Immature natural killer cell (primary cell): ENCODE measurements at regions not wholly inside any gene's neighbourhood (a gene's known extent, or its start where the extent isn't known, plus 50 kb on each side); places are given as distances from the start of the nearest gene placed in this dataset.

Experiments used
- DNase-seq, 3 donors: peaks; one replicate each; pipeline ENCODE4 v3.0.0; 2022; ENCODE audit warnings: mixed read lengths in 1 of 3
- H3K27ac Mint-ChIP-seq, 6 donors: one replicate each; pipeline ENCODE4 v1.8.0; 2020; ENCODE audit warnings: mixed read lengths in 6 of 6, mild to moderate bottlenecking in 5 of 6, inconsistent platforms in 4 of 6, moderate library complexity in 3 of 6
- H3K27me3 Mint-ChIP-seq, 3 donors: one replicate each; pipeline ENCODE4 v1.8.0; 2020 to 2021; ENCODE audit warnings: low read depth in 3 of 3, mild to moderate bottlenecking in 3 of 3, mixed read lengths in 3 of 3, moderate library complexity in 3 of 3, inconsistent platforms in 1 of 3
- H3K36me3 Mint-ChIP-seq, 3 donors: one replicate each; pipeline ENCODE4 v1.8.0; 2020; ENCODE audit warnings: mixed read lengths in 3 of 3, inconsistent platforms in 2 of 3, mild to moderate bottlenecking in 2 of 3
- H3K4me1 Mint-ChIP-seq, 2 donors: one replicate each; pipeline ENCODE4 v1.8.0; 2020; ENCODE audit warnings: inconsistent platforms in 2 of 2, mild to moderate bottlenecking in 2 of 2, mixed read lengths in 2 of 2, moderate library complexity in 1 of 2
- H3K4me3 Mint-ChIP-seq, 5 donors: one replicate each; pipeline ENCODE4 v1.8.0; 2020; ENCODE audit warnings: mild to moderate bottlenecking in 5 of 5, mixed read lengths in 5 of 5, inconsistent platforms in 3 of 5, moderate library complexity in 3 of 5
- H3K9me3 Mint-ChIP-seq, 6 donors: one replicate each; pipeline ENCODE4 v1.8.0; 2020; ENCODE audit warnings: mild to moderate bottlenecking in 6 of 6, mixed read lengths in 6 of 6, inconsistent platforms in 4 of 6, moderate library complexity in 3 of 6

DNA sequence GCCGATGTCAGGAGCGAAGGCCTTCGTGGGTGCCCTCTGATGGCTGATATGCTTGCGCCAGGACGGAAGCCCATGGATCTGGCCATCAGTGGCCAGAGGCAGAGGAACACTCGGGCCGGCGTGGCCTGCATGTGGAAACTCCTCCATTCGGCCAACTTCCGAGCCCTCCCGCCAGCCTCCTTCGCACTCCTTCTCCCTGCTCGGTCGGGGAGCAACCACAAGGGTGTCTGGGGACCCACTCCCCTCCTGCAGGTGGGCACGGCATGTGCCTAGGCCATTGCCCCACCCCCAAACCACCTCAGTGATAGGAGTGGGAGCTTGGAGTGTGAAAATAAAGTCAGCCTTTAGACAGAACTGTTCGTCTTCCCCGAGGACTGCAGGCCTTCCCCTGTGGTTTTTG lies 231.3 kb downstream of the BCL11B start:
- DNase-seq, result no peak
- no peak overlapping the region for H3K27ac Mint-ChIP-seq
- H3K9me3 Mint-ChIP-seq, result peaks cover 0 to 2% (median 0%) of the 10 kb centered on the region in 6 donors
- H3K4me3 Mint-ChIP-seq, result no peak overlapping the region
- H3K27me3 Mint-ChIP-seq, result peaks cover 0 to 7% (median 2%) of the 10 kb centered on the region in 3 donors
- peaks cover 0 to 18% (median 0%) of the 10 kb centered on the region in 3 donors for H3K36me3 Mint-ChIP-seq
- peaks cover 0 to 5% of the 10 kb centered on the region in 2 donors for H3K4me1 Mint-ChIP-seq

DNA sequence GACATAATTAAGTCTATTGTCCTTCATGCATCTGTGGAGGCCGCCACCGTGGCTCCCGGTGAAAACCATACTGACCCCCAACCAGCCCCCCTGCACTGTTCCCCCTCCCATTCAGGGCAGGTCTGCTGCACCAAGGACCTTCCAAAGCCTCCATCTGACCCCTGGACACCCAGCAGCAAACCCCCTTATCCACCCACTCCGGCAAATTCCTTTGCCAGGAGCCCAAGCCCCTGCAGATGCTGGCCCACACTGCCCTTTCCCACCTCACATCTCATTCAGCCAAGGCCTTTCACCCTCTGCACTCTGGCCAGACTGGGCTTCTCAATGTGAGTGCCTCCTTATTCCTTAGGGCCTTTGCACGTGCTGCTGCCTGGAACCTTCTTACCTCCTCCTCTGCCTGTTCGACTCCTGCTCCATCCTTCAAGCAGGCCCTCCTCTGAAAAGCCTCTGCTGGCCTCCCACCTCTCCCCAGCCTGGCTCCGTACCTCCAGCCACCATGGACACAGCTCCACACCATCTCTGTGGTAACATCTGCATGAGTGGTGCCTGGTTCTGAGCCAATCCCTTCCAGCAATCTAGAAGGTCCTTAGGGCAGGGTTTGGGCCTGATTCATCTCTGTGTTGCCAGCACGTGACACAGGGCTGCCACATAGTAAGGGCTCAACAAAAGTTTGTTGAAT lies 230.7 kb downstream of the BCL11B start:
- no peak for DNase-seq
- Mint-ChIP-seq H3K27ac (no peak overlapping the region), H3K9me3 (peaks cover 0 to 2% (median 0%) of the 10 kb centered on the region in 6 donors), H3K27me3 (peaks cover 0 to 7% (median 0%) of the 10 kb centered on the region in 3 donors), H3K36me3 (peaks cover 0 to 18% (median 0%) of the 10 kb centered on the region in 3 donors), H3K4me3 (no peak overlapping the region), H3K4me1 (peaks cover 0 to 7% of the 10 kb centered on the region in 2 donors)

DNA sequence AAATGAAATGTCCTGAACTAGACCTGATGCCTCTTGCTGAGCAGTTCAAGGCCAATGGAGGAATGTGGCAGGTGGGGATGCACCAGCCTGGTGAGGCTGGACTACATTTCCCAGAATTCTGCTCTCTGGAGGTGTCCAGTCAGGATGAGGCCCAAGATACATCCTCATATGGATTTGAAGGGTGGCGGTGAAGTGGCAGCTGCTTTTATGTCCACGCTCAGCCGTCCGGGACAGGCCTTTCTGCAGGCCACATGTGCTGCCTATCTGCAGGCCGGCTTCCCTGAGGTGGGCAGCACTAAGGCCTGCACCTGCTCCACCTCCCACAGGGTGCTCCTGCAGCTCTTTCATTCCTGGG lies 230.2 kb downstream of the BCL11B start:
- no peak for DNase-seq
- H3K27me3 Mint-ChIP-seq, result peaks cover 0 to 5% (median 0%) of the 10 kb centered on the region in 3 donors
- peaks cover 0 to 4% (median 0%) of the 10 kb centered on the region in 6 donors for H3K9me3 Mint-ChIP-seq
- H3K36me3 Mint-ChIP-seq, result peaks cover 0 to 17% (median 0%) of the 10 kb centered on the region in 3 donors
- H3K4me1 Mint-ChIP-seq, result peaks cover 3 to 9% of the 10 kb centered on the region in 2 donors
- H3K27ac Mint-ChIP-seq, result no peak overlapping the region
- H3K4me3 Mint-ChIP-seq, result no peak overlapping the region

DNA sequence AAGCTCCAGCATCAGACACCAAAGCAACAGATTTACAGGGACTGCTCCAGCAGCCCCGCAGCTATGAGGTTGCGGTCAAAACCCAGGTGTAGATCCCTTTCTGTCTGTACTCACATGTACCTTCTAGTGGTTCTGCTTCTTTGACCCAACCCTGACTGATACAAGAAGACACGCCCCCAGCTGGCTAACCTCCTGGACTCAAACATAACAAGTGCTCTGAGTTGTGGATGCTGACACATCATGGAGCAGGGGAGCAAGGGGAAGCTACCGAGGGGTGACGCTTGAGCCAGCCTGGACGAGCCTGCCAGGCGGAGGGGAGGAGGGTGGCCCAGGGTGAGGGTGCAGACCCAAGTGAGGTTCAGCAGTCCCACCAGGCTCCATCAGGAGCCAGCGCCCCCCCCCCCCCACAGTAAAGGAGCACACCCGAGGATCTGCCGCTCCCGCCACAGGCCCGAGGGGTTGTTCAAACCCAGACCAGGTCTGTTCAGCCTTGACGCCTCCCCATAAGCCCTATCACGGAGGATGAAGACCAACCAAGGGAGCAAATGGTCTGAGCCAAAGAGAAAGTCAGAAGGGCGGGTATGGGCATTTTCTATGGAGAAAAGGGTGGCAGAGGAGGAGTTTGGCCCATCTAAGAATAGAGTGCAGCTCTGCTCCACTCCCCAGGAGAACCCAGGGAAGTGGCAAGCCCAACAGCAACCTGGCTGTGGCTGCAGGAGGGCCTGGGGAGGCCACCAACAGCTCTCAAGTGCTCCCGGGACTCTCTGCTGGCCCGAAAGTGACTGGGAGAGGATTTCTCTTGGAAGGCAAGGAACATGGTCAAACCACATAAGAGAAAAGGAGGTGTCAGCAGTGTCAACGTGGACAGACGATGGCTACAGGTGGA lies 229.4 kb downstream of the BCL11B start:
- no peak overlapping the region for H3K27ac Mint-ChIP-seq
- H3K36me3 Mint-ChIP-seq, result peaks cover 0 to 12% (median 0%) of the 10 kb centered on the region in 3 donors
- H3K27me3 Mint-ChIP-seq, result no peaks in the 10 kb centered on the region
- peaks cover 0 to 4% (median 0%) of the 10 kb centered on the region in 6 donors for H3K9me3 Mint-ChIP-seq
- DNase-seq, result no peak
- no peak overlapping the region for H3K4me3 Mint-ChIP-seq
- H3K4me1 Mint-ChIP-seq, result peaks cover 12 to 14% of the 10 kb centered on the region in 2 donors

DNA sequence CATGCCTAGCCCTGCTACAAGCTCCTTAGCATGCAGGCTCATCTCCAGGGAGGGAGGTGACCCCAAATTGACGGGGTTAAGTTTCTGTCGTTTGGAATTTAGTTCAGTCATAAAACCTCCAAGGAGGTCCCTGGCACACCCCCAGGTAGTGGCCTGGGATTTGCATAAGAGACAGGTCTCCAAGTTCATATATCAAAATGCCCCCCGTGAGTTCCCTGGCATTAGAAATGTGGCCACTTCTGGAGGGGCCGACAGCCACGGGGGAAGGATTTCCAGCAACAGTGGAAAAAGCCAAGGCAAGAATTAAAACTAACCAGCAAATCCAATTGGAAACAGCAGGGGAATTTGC lies 228.8 kb downstream of the BCL11B start:
- no peak overlapping the region for H3K27ac Mint-ChIP-seq
- H3K4me1 Mint-ChIP-seq, result peaks cover 18 to 20% of the 10 kb centered on the region in 2 donors
- H3K36me3 Mint-ChIP-seq, result peaks cover 0 to 13% (median 0%) of the 10 kb centered on the region in 3 donors
- DNase-seq, result no peak
- no peak overlapping the region for H3K4me3 Mint-ChIP-seq
- peaks cover 0 to 4% (median 0%) of the 10 kb centered on the region in 6 donors for H3K9me3 Mint-ChIP-seq
- no peaks in the 10 kb centered on the region for H3K27me3 Mint-ChIP-seq

DNA sequence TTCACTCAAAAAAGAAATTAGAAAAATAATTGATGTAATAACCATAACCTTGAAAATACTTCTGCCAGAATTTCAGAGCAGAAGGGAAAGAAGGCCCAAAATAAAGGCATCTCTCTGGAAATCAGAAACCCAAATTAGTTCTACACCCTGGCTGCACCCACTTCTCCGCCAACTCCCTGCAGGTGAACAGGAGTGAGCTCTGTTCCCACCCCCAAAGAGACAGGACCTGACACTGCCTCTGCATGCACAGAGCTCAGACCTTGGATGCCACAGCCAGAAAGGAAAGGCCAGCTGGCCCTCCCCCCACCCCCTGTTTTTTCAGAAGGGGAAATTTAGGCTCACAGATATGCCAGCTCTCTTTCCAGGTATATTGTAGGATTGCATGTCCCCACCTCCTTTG lies 228.2 kb downstream of the BCL11B start:
- peaks cover 0 to 16% (median 0%) of the 10 kb centered on the region in 3 donors for H3K36me3 Mint-ChIP-seq
- H3K4me1 Mint-ChIP-seq, result peaks cover 22 to 23% of the 10 kb centered on the region in 2 donors
- H3K4me3 Mint-ChIP-seq, result no peak overlapping the region
- peaks cover 0 to 2% (median 0%) of the 10 kb centered on the region in 6 donors for H3K9me3 Mint-ChIP-seq
- H3K27ac Mint-ChIP-seq, result no peak overlapping the region
- H3K27me3 Mint-ChIP-seq, result no peaks in the 10 kb centered on the region
- no peak for DNase-seq

DNA sequence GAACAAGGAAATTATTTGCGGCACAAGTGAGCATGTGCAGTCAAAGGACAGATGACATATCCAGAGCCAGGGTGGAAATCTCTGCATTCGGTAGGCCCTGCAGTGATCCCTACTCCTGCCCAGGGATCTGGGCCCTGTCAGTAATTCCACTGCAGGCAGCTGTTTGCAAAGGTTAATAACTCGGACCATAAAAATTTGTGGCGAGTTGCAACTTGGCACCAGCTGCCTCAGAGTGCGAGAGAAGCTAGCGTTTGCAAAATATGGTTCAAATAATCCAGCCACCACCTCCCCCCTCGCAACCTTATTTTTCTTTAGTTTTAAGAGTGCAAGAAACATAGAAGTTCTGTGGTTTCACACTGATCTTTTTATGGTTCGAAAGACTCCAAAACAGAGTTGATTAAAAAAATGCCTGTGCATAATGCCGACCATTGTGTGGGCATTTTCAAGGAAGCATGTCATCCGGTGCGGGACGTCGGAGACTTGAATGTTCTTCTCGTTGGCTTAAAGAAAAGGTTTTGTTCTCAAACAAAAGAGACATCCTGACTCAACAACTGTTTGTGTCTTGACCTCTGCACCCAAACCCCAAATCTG lies 224.5 kb downstream of the BCL11B start:
- DNase-seq, result peak in 1 of 3 donors; percentile 32
- Mint-ChIP-seq H3K9me3 (peaks cover 0 to 17% (median 7%) of the 10 kb centered on the region in 6 donors), H3K4me3 (peak overlapping the region in 3 of 5 donors; percentile 41 to 69 (median 56)), H3K4me1 (peaks cover 22 to 28% of the 10 kb centered on the region in 2 donors), H3K27me3 (peaks cover 0 to 2% (median 2%) of the 10 kb centered on the region in 3 donors), H3K36me3 (peaks cover 3 to 22% (median 9%) of the 10 kb centered on the region in 3 donors), H3K27ac (peak overlapping the region in 2 of 6 donors; percentile 4 to 63)

DNA sequence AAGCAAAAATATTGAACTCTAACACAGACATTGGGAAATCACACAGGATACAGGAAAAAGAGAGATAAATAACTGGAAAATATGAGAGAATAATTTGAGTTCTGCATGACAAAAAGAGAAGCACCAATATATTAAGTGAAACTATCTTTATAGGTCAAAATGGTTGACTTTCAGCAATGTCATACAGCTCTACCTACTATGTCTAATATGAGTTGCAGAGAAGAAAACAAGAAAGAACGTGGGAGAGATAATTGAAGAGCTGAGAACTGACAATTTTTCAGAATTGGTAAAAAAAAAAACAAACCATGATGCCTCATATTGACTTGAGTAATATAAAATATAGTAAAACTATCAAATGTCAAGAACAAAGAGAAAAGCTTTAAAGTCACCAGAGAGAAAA lies 221.7 kb downstream of the BCL11B start:
- H3K27ac Mint-ChIP-seq, result no peak overlapping the region
- DNase-seq, result no peak
- peaks cover 0 to 17% (median 10%) of the 10 kb centered on the region in 6 donors for H3K9me3 Mint-ChIP-seq
- H3K4me3 Mint-ChIP-seq, result no peak overlapping the region
- peaks cover 0 to 2% (median 2%) of the 10 kb centered on the region in 3 donors for H3K27me3 Mint-ChIP-seq
- H3K36me3 Mint-ChIP-seq, result peaks cover 3 to 12% (median 9%) of the 10 kb centered on the region in 3 donors
- H3K4me1 Mint-ChIP-seq, result peaks cover 38 to 40% of the 10 kb centered on the region in 2 donors

DNA sequence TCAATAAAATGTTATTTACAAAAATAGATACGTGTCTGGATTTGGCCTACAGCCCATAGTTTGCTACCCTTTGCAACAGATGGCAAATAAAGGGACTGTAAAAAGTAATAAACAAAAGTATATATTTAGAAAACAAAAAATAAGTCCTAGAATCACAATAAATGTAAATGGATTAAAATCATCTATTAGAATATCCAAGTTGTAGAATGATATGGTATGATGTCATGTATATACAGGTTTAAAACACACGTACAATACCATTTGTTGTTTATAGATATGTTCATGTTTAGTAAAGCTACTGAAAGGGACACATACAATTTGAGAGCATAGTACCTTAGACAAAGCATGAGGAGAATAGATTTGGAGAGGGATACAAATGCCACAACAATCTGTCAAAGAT lies 219.5 kb downstream of the BCL11B start:
- Mint-ChIP-seq H3K9me3 (peaks cover 0 to 17% (median 10%) of the 10 kb centered on the region in 6 donors), H3K27ac (no peak overlapping the region), H3K4me3 (no peak overlapping the region), H3K27me3 (peaks cover 0 to 6% (median 6%) of the 10 kb centered on the region in 3 donors), H3K4me1 (peaks cover 46 to 49% of the 10 kb centered on the region in 2 donors), H3K36me3 (peaks cover 3 to 10% (median 9%) of the 10 kb centered on the region in 3 donors)
- DNase-seq, result no peak

DNA sequence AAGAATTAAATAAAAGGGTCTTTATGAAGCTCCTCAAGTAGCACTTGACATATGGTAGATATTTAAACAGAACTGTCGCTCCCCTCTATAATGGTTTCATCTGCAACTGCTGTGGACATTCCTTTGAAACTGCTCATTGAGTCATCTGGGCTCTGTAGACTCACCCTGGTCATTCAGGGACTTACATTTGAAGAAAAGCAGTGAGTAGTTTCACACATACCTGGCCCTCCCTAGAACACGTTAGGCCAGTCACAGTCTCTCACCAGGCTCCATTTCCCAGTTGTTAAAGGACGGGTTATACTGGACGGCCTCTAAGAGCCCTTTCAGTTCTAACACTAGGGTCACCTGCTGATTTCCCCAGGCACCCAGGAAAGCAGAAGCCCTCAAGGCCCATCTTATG lies 217.0 kb downstream of the BCL11B start:
- H3K4me3 Mint-ChIP-seq, result peak overlapping the region in 1 of 5 donors; percentile 3
- peaks cover 0 to 6% (median 4%) of the 10 kb centered on the region in 3 donors for H3K27me3 Mint-ChIP-seq
- H3K9me3 Mint-ChIP-seq, result peaks cover 0 to 17% (median 10%) of the 10 kb centered on the region in 6 donors
- H3K27ac Mint-ChIP-seq, result peak overlapping the region in 3 of 6 donors; percentile 72 to 89 (median 87)
- peaks cover 3 to 9% (median 6%) of the 10 kb centered on the region in 3 donors for H3K36me3 Mint-ChIP-seq
- H3K4me1 Mint-ChIP-seq, result peaks cover 36% of the 10 kb centered on the region in 2 donors
- no peak for DNase-seq

DNA sequence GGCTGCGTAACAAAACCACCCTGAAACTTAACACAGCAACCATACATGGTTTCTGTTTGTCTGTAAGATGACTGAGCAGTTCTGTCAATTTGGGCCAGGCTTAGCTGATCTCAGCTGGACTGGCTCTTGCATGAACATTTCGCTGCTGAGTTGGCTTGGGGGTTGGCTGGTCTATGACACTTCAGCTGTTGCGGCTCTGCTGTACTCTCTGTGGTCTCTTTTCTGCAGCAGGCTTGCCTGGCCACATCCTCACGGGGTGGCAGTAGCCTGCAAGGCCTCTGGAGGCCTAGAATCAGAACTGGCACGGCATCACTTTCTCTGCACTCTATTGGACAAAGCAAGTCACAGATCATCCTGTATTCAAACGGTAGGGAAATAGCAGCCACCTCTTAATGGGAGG lies 216.2 kb downstream of the BCL11B start:
- Mint-ChIP-seq H3K4me3 (peak overlapping the region; percentile 50 to 74 (median 70)), H3K36me3 (peaks cover 3 to 9% (median 6%) of the 10 kb centered on the region in 3 donors), H3K27ac (peak overlapping the region; percentile 72 to 89 (median 87)), H3K9me3 (peaks cover 0 to 17% (median 10%) of the 10 kb centered on the region in 6 donors), H3K27me3 (peaks cover 0 to 6% (median 4%) of the 10 kb centered on the region in 3 donors), H3K4me1 (peaks cover 31 to 36% of the 10 kb centered on the region in 2 donors)
- DNase-seq, result peak; percentile 74 to 89 (median 77)

DNA sequence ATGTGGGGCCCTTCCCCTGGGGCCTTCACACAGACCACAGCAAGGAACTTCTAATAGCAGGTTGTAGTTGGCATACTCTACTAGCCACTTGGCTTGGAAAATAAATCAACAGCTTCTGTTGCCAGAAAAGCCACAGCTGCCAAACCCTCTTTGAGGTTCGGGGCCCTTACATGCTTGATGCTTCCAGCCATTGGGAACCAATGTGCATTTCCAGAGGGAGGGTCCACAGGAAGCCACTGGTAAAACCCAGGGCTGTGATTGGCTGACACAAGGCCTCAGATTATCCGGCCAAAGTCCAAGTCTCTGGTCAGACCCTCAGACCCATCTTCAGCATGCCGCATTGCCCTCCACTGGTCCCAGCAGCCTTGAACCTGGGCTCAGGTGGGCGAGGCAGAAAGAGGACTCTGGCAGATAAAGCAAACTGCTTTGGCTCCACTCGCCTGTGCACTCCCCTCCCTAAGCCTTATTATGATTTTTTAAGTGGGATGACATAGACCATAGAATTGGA lies 214.4 kb downstream of the BCL11B start:
- no peak overlapping the region for H3K27ac Mint-ChIP-seq
- peaks cover 31 to 36% of the 10 kb centered on the region in 2 donors for H3K4me1 Mint-ChIP-seq

DNA sequence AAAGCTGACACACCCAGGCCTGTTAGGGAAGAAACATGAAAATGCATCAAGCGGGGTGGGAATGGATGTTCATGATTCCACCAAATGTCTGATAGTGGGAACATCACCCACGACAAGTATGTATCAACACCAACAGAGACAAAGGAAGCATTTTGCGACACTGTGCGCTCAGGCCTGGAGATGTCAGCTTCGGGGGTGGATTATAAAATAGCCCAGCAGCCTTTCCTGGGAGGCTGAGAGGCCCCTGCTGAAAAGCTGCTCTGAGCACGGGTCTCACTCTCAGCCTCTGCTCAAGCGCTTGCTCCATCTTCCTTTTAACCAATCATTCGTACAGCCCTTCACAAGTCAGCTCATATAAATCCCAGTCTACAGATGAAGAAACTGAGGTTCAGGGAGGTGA lies 213.5 kb downstream of the BCL11B start:
- Mint-ChIP-seq H3K27ac (no peak overlapping the region), H3K4me3 (no peak overlapping the region), H3K27me3 (peaks cover 0 to 6% (median 4%) of the 10 kb centered on the region in 3 donors), H3K9me3 (peaks cover 0 to 1% (median 0%) of the 10 kb centered on the region in 6 donors), H3K36me3 (peaks cover 0 to 4% (median 0%) of the 10 kb centered on the region in 3 donors), H3K4me1 (peaks cover 31 to 36% of the 10 kb centered on the region in 2 donors)
- DNase-seq, result no peak

More for the DNA sequence above, 214.4 kb downstream of the BCL11B start:
- Mint-ChIP-seq H3K4me3 (no peak overlapping the region), H3K36me3 (peaks cover 0 to 4% (median 0%) of the 10 kb centered on the region in 3 donors), H3K9me3 (peaks cover 0 to 5% (median 0%) of the 10 kb centered on the region in 6 donors), H3K27me3 (peaks cover 0 to 6% (median 4%) of the 10 kb centered on the region in 3 donors)
- DNase-seq, result no peak
